Kidney capillary endothelial cell (primary cell): ENCODE measurements at regions not wholly inside any gene's neighbourhood (a gene's known extent, or its start where the extent isn't known, plus 50 kb on each side); places are given as distances from the start of the nearest gene placed in this dataset.
"Not testable (repeated sequence)": the region's sequence is repeated elsewhere in the genome, so short reads cannot be mapped to it uniquely, and the experiment has no call there.

Experiments used
- DNase-seq: peaks from one replicate; pipeline ENCODE4 v3.0.0-alpha.2; 2018; ENCODE audit warnings: low spot score

DNA sequence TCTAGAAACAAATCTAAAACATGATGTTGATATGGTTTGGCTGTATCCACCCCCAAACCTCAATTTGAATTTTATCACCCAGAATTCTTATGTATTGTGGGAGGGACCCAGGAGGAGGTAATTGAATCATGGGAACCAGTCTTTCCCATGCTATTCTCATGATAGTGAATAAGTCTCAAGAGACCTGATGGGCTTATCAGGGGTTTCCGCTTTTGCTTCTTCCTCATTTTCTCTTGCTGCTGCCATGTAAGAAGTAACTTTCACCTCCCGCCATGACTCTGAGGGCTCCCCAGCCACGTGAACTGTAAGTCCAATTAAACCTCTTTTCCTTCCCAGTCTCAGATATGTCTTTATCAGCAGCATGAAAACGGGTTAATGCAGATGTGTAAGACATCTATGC, 232.7 kb upstream of the ONECUT1 start:
- DNase-seq = no peak

DNA sequence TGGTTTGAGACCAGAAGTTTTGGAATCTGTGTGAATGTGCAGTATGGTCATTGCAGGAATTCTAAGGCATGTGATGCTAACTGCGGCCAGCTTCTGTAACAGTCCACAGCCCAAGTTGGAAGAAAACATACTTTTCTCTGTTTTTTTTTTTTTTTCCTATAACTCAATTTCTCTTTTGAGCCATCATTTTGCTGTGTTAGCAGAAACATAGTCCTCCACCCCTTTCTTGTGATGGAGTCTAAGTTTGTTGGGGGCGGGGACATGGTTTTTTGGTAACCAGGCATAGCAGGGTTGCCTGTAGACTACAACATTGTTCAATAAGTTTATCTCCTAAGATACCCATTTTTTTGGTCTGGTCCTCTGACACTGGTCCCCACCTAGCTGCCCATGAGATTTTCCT, 223.2 kb upstream of the ONECUT1 start:
- no peak for DNase-seq

DNA sequence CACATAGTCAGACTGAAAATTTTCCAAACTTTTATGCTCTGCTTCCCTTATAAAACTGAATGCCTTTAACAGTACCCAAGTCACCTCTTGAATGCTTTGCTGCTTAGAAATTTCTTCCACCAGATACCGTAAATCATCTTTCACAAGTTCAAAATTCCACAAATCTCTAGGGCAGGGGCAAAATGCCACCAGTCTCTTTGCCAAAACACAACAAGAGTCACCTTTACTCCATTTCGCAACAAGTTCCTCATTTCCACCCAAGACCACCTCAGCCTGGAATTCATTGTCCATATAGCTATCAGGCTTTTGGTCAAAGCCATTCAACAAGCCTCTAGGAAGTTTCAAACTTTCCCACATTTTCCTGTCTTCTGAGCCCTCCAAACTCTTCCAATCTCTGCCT, 221.6 kb upstream of the ONECUT1 start:
- DNase-seq = not testable (repeated sequence)

DNA sequence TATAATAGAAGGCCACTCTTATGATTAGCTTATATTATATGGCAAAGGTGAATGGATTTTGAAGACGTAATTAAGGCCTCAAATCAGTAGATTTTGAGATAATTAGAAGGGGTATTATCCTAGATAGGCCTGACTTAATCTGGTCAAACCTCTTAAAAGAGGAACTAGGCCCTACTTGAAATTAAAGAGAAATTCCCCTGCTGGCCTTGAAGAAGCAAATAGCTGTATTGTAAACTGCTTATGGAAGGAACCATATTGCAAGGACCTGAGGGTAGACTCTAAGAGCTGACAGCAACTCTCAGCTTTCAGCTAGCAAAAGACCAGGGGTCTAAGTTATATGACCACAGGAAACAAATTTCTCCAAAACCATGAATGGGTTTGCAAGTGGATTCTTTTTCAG, 219.0 kb upstream of the ONECUT1 start:
- no peak for DNase-seq

DNA sequence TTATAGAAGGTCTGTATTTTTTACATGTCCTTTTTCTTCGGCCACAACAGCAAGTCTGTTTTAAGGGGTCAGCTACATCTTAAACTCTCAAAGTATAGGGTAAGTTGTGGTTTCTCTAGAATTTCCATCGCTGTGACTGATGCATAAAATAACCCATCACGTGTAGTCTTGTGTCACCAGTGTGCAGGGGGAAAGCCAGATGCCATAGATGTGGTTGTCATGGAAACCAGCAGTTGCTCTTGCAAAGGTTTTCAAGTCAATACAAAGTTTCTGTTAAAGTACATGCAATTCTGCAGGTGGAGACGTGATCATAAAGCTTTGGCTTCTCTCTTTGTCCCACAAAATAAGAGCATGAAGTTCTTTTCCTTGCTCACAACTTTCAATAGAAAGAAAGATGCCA, 210.3 kb upstream of the ONECUT1 start:
- DNase-seq = no peak

DNA sequence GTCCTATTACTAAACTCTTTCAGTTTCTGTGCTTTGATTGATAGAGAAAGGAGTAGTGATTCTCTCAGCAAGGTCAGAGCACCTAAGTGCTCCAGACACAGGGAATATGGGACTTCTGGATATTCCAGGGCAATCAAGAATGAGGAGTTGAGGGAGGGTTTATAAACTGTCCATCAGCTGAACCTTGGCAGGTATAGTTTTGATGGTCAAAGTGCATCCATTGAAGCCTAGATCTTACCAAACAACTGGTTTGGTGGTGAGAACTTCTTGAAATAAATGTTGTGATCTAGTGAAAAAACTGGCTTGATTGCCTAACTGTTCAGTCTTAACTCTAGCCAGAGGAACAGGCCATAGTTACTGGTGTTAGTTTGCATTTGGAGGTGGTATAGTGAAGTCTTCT, 207.0 kb upstream of the ONECUT1 start:
- DNase-seq = no peak

DNA sequence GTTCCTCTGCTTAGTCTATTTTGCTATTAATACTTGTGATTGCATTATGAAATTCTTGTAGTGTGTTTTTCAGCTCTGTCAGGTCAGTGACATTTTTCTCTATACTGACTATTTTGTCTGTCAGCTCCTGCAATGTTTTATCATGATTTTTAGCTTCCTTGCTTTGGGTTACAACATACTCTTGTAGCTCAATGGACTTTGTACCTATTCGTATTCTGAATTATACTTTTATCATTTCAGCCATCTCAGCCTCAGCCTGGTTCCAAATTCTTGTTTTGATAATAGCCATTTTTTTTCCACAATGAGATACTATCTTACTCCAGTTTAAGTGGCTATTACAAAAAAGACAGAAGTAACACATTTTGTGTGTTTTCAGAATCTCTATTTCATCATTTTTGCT, 204.2 kb upstream of the ONECUT1 start:
- DNase-seq = no peak

DNA sequence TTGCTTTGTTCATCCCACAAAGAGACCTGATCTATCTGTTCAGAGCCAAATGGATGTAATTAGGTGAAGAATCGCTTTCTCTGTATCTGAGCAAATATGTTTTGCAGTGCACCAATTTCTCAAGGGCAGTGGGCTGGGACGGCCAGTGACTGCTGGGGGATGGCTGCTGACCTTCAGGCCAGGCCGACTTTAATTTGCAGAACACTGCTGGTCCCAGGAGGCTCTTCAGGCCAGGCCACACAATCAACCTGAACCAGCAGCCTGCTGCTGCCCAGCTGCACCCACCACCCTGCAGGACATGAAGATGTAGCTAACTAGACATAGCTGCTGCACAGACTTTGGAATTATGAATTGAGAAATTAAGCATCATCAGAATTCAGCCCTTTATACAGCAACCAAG, 194.4 kb upstream of the ONECUT1 start:
- DNase-seq = no peak

DNA sequence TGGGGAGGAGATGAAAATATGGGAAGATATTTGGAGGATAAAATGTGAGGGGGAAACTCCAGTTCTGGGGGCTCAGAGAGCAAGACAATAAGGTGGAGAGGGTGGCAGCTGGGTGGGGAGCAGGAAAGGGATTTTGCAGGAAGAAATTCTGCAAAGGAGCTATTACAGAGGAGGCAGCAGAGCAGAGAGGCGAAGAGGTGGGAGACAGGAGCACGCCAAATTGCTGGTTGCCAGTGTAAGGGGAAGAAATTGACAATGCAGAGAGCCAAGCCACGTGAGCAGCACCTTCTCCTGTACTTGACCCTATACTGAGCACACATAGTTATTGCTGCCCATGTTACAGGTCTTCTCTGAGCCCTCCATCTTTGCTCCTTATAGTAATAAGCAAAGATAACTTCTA, 190.3 kb upstream of the ONECUT1 start:
- DNase-seq = no peak

DNA sequence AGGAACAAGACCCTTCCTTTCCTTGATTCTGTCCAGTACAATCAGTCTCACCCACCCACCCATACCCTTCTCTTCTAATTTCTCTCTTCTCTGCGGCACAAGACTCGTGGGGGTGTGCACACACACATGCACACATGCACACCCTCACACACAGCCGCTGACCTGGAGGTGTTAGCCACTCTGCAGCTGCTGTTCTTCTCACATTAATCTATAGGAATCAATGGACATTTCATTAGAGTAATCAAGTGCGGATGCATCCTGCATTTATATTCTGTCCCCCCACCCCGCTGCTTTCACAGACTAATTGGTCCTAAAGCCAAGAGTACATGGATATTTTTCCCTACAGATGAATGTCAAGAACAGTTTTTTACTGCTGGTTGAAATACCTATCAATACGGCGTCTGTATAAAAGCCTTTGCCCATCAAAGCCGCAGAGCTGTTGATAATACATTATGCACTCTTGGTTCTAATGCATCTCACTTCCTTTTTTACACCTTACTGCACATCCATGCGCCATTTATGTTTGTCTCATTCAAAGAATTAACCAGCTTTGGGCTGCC, 186.5 kb upstream of the ONECUT1 start:
- DNase-seq = no peak

DNA sequence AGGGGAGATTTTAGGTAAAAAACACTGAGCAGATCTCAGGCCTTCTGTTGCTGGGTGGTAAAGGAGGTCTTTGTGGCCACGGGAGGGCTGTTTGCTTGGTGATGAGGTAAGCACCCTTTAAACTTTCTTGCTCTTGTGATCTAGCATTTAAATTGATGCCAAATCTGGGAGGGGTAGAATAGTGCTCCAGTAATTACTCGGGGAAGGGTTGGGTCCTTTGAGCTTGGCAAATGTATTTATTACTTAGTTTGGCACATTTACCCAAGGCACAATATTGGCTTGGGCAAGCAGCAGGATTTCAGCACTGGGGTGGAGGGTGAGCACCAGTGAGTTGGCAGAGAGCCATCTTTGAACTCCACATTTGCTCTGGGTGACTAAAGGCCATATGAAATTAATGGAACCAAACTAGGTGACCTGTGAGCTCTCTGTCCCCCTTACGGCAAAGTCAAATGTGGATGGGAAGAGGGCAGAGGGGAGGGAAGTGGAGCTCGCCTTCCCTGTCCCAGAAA, 185.9 kb upstream of the ONECUT1 start:
- DNase-seq = no peak

DNA sequence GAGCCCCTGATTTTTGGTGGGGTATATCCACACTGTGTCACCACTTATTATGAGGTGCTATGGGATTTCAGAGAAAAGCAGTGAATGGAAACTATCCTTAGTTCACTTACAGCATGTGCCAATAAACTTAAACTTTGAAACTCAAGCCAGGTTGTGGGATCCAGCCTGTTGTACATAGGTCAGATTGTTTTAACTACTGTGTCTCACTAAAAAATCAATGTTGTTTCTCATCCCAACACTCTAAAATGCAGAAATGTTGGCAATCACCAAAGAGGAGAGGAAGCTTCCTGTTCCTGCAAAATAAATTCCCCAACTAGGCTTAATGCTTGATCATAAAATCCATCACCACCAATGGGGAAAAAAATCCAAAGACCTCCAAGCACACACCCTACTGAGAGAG, 173.7 kb upstream of the ONECUT1 start:
- DNase-seq = no peak

DNA sequence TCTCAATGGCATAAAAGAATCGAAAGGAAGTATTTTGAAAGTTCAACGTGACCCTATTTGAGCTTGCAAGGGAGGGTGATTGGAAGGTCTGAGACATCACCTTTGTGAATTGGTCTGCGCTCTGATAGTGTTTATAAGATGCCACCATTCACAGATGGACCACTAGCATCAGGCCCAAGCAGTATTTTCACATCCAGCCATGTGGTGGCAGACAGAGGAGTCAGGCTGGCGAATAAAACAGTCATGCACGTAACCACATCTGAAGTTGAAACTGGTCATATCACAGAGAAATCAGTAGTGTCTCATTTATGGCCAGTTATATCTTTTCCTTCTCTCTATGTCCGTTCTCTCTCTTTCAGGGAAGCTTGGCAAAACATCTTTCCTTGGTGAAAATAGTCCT, 170.1 kb upstream of the ONECUT1 start:
- DNase-seq = no peak

DNA sequence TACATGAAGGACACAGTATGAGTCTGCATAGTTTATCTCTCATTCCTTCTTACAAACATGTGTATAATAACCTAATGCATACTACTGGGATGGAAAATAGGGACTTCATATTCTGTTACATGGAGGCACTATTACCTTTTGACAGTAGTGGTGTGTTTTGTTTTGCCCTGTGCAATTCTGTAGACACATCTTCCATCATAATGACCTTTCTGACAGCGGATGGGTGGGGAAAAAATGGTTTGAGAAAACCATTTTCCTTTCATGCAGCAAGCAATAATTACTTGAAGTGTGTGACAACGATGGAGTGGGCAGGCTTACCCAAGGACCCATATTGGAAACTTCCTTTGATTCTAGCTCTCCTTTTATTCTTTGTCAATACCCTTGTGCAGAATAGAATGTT, 153.6 kb upstream of the ONECUT1 start:
- DNase-seq = no peak

DNA sequence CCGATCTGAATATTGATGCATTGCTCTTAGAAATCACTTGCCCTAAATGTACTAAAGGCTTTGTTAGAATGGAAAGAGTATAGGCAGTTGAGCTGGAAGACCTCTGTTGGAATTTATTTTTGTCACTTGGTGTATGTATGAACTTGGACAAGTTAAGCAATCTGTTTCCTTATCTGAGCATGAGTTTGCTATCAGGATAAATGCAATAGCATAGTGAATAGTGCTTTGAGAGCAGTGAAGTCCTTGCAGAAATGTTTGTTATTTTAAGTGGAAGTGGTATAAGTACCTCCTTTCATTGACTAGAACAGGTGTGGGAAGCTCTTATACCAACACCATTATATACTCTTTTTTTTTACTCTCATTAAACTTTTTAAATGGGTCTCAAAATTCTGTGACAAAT, 146.4 kb upstream of the ONECUT1 start:
- DNase-seq = no peak

DNA sequence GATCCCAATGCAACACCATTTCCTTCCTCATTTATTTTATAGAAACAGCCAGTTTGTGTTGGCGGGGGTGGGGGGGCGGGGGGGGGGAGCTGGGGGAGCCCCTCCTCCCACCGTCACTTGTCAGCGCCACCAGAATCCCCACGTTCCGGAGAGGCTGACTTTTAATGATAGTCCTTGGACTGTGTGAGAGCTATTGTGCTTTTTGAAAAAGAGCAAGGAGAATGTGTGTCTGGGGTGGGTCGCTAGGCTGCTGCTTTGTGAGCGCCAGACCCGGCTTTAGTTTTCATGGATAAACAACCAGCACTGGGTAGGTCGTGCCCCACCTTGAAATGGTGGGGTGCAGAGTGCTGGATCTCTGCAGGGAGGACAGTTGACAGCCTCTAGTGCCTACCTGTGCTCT, 135.0 kb upstream of the ONECUT1 start:
- no peak for DNase-seq

DNA sequence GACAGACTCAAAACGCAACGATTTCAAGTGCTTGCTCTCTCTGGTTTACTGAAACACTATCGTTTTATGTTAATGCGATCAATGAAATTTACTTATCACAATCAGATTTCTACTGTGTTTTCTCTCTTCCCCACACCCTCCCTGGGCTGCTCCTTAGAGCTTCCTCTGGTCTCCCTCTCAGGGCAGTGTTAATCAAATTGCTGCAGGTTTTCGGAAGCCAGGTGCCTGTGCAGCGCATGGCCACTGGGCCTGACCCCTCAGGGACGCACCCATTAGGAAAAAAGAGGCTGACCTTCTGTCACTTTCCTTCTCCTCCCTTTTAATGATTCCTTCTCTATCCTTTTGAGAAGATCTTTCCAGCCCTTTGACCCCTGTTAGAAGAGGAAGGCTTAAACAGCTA, 134.5 kb upstream of the ONECUT1 start:
- DNase-seq = no peak

DNA sequence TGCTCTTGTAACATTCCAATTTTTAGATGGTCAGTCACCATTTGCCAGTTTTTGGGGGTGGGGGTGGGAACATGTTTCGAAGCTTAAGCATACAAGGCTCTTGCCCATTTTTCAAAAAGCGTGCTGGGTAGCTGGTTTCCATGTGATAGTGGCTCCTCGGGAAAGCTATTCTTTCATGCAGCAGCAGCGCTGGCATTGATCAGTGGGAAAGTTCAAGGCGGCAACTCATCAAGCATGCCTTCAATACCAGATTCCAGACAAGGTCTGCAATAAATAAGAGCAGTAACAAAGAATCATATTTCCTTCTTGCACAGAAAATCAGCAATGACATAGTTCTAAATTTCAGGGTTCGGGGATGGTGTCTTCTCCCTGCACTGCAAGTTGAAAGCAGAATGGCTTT, 133.5 kb upstream of the ONECUT1 start:
- no peak for DNase-seq

DNA sequence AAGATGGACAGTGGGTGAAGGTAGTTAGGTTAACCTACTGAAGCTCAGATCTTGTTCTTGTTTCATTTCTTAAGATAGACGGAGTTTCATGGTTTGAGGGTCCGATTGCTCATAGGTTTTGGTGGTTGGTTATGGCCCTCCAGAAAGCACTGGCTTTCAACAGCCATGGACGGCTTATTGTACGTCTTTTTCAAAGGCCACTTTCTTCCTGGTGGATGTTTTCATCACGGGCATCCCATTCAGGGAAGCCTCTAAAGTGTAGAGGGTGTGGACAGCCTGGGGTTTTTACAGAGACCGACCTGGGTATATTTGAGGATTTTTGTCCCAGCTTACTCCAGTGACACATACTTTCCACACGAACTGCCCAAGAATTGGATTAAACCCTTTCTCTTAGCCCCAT, 132.7 kb upstream of the ONECUT1 start:
- no peak for DNase-seq

DNA sequence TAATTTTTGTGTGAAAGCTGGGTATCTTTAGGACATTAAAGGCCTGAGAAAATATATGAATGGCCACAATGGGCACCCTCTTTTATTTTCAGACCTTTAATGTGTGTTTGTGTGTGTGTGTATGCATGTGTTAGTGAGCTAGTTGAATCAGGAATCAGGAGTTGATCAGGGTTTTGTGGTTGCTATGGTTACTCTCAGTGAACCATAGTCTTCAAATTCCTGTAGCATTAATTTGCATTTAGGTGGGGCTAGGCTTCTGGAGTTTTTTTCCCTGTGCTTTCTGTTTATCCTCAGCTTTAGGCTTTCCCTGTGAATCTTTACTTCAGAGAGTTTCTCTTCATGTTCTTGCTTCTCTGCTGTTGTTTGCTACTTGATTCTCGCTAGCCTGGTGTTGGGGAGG, 122.0 kb upstream of the ONECUT1 start:
- no peak for DNase-seq

DNA sequence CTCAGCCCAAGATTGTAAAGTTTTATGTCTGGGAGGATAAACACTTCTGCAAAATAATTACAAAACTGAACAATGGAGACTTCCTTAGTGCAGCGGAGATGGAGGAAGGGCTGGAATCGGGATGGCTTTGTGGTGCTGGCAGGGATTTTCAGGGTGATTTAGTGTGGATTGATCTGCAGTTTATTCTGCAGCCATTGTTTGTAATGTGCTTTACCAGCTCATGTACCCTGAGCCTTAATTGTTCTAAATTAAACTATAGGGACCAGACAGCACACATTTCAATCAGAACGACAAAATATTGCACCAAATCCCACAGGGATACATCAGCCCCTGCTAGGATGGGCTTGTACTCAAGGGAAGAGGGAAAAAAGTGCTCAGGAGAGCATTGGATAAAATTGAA, 103.2 kb upstream of the ONECUT1 start:
- DNase-seq = no peak

DNA sequence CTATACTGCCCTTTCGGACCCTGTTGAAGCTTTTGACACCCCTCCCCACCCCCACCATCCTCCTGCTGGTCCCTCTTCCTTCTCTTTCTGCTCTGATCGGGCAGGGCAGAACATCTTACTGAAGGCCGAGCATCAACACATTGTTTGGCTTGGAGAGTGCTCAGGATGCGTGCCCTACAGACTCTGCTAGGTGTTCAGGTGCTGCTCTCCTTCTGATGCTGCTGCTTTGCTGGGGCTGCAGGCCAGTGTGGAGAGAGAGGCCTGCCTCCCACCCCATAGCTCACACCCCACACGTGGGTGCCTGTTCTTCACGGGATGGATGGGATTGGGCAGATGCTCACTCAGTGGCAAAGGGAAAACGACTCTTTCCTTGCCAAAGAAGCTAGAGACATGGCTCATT, 89.8 kb upstream of the ONECUT1 start:
- DNase-seq = no peak

DNA sequence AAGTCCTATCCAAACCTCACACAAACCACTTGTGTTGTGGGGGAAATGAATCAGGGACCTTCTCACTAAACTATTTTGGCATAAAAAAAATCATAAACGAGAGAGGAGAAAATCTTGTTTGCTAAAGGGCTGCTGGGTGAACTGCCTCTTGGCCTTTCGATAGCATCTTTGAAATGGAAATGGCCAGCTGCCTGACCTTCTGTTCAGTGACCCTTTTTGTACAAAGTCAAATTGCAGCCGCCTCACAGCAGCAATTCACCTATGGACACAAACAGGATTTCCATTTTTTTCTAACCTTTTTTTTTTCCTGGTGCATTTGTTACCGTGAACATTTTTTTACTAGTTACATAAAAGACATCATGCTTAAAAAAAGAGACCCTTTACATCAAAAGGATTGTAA, 89.0 kb upstream of the ONECUT1 start:
- no peak for DNase-seq

DNA sequence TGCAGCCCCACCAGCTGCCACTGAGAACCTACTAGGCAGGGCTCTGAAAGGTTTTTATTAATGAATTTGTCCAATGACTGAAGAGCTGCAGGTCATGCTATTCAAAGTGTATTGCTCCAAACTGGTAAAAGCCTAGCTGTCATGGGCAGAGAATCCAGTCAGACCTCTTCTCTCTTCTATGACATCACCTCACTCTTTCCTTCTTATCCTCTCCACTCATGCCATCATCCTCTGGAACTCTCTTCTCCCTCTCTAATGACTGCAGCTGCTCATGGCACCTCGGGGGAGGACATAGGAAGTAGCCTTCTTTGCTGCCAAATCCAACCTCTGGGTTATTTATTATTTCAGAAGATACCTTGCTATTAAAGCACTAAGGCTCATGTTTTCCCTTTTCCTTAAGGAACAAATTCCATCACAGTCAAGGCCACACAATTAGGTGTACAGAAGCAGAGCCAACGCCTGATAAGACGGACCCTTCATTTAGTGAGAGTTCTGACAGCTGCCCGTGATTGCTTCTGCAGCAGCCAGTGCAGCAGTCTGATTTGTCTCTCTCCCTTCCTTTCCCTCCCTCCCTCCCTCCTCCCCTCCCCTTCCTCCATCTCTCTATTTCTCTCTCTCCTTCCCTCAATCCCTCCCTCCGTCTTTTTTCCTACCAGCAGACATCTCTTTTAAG, 87.0 kb upstream of the ONECUT1 start:
- no peak for DNase-seq
